ENCODE measurements at regions not wholly inside any gene's neighbourhood (a gene's known extent, or its start where the extent isn't known, plus 50 kb on each side); places are given as distances from the start of the nearest gene placed in this dataset.

DNA sequence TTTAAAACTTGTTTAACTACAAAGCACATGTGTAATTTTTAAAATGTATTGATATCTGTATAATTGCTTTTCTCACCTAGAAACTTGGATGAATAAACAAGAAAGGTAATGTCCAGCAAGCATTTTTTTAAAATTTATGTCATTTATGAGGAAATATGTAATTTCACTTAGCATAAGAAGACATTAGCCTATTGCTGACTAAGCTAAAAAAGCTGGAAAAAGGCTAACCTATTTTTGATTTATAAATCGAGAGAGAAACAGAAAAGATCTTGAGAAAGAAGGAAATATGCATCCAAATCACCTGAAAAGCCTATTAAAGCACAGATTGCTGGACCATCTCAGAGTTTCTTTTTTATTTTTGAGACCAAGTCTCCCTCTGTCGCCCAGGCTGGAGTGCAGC lies 1181.3 kb downstream of the SLITRK1 start (continued):
- TF ChIP-seq, protein P1, sequence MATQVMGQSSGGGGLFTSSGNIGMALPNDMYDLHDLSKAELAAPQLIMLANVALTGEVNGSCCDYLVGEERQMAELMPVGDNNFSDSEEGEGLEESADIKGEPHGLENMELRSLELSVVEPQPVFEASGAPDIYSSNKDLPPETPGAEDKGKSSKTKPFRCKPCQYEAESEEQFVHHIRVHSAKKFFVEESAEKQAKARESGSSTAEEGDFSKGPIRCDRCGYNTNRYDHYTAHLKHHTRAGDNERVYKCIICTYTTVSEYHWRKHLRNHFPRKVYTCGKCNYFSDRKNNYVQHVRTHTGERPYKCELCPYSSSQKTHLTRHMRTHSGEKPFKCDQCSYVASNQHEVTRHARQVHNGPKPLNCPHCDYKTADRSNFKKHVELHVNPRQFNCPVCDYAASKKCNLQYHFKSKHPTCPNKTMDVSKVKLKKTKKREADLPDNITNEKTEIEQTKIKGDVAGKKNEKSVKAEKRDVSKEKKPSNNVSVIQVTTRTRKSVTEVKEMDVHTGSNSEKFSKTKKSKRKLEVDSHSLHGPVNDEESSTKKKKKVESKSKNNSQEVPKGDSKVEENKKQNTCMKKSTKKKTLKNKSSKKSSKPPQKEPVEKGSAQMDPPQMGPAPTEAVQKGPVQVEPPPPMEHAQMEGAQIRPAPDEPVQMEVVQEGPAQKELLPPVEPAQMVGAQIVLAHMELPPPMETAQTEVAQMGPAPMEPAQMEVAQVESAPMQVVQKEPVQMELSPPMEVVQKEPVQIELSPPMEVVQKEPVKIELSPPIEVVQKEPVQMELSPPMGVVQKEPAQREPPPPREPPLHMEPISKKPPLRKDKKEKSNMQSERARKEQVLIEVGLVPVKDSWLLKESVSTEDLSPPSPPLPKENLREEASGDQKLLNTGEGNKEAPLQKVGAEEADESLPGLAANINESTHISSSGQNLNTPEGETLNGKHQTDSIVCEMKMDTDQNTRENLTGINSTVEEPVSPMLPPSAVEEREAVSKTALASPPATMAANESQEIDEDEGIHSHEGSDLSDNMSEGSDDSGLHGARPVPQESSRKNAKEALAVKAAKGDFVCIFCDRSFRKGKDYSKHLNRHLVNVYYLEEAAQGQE (IDR thresholded peaks at IDR 0.05) = no peak

DNA sequence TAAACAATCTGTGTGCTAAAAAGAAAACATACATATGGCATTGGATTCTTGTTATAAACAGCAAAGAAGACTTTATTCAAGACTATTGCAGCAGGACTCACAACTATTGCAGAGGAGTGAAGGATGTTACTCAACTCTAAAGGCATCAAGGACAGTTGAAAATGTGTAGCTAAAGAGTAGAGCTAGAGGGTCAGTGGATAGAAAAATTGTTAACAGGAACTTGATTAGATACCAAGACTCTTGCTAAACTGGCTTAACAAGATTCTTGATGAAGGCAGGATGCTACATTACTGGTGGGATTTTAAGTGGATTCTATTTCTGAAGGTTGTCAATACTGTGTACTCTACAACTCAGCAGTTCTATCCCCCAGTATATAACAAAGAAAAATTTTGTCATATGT lies 1183.3 kb downstream of the SLITRK1 start:
- H3K27ac ChIP-seq (ENCODE audit: low read depth in 1 of 2, low read length in 2 of 2) = no peak overlapping the region
- no peaks in the 10 kb centered on the region for H3K27me3 ChIP-seq (ENCODE audit: control insufficient read depth in 4 of 4, insufficient read depth in 4 of 4, low read length in 3 of 4)
- no peaks in the 10 kb centered on the region for H3K36me3 ChIP-seq (ENCODE audit: control insufficient read depth in 4 of 4, insufficient read depth in 3 of 4, low read depth in 1 of 4, low read length in 3 of 4)
- no peak overlapping the region for H3K4me3 ChIP-seq (ENCODE audit: low read depth in 1 of 3, low read length in 3 of 3)
- no peaks in the 10 kb centered on the region for H3K9me3 ChIP-seq (ENCODE audit: control insufficient read depth in 4 of 4, low read length in 3 of 4)
- DNase-seq (ENCODE audit: low spot score) = no peak
- no peaks in the 10 kb centered on the region for H3K4me1 ChIP-seq (ENCODE audit: control insufficient read depth in 4 of 4, insufficient read depth in 4 of 4, low read length in 3 of 4)
- TF ChIP-seq, protein P2, sequence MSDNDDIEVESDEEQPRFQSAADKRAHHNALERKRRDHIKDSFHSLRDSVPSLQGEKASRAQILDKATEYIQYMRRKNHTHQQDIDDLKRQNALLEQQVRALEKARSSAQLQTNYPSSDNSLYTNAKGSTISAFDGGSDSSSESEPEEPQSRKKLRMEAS (IDR thresholded peaks at IDR 0.05) = no peak
- TF ChIP-seq YY1 (IDR thresholded peaks at IDR 0.05) = no peak
- no peak for TF ChIP-seq TAF1 (conservative IDR thresholded peaks at IDR 0.05)
- no peak for TF ChIP-seq RXRA (IDR thresholded peaks at IDR 0.05)
- no peak for TF ChIP-seq GABPA (IDR thresholded peaks at IDR 0.05 in 1 of 2, conservative IDR thresholded peaks at IDR 0.05 in 1 of 2)
- TF ChIP-seq SP1 (IDR thresholded peaks at IDR 0.05) = no peak
- TF ChIP-seq RAD21 (IDR thresholded peaks at IDR 0.05) = no peak
- TF ChIP-seq, protein P3, sequence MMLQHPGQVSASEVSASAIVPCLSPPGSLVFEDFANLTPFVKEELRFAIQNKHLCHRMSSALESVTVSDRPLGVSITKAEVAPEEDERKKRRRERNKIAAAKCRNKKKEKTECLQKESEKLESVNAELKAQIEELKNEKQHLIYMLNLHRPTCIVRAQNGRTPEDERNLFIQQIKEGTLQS (IDR thresholded peaks at IDR 0.05) = no peak
- TF ChIP-seq FOXA1 (IDR thresholded peaks at IDR 0.05) = no peak
- no peak for TF ChIP-seq JUND (IDR thresholded peaks at IDR 0.05)
- no peak for TF ChIP-seq HNF4A (conservative IDR thresholded peaks at IDR 0.05)
- no peak overlapping the region for H3K9ac ChIP-seq (ENCODE audit: low read depth in 1 of 2, low read length in 2 of 2)

DNA sequence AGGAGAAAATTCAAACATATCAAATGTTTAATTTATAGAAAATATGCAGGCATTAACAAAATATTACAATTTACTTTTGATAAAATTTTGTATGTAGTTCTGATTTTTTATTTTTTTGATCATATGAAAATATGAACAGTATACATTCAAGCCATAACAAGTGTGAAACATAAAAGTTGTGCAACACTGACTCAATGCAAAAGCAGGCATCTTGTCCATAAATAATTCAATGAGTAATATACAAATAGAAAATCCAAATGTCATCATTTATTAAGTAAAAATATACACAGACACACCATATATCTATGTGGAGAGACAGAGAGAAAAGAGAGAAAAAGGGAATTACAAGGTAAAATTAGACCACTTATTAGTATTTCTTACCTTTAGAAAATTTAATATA lies 1183.9 kb downstream of the SLITRK1 start:
- H3K27ac ChIP-seq (ENCODE audit: low read depth in 1 of 2, low read length in 2 of 2) = no peak overlapping the region
- H3K9ac ChIP-seq (ENCODE audit: low read depth in 1 of 2, low read length in 2 of 2) = no peak overlapping the region
- H3K4me1 ChIP-seq (ENCODE audit: control insufficient read depth in 4 of 4, insufficient read depth in 4 of 4, low read length in 3 of 4) = no peaks in the 10 kb centered on the region
- H3K27me3 ChIP-seq (ENCODE audit: control insufficient read depth in 4 of 4, insufficient read depth in 4 of 4, low read length in 3 of 4) = no peaks in the 10 kb centered on the region
- DNase-seq (ENCODE audit: low spot score) = no peak
- no peak overlapping the region for H3K4me3 ChIP-seq (ENCODE audit: low read depth in 1 of 3, low read length in 3 of 3)
- no peaks in the 10 kb centered on the region for H3K36me3 ChIP-seq (ENCODE audit: control insufficient read depth in 4 of 4, insufficient read depth in 3 of 4, low read depth in 1 of 4, low read length in 3 of 4)
- TF ChIP-seq EGR1 (IDR thresholded peaks at IDR 0.05; ENCODE audit: low read depth in 2 of 2) (no peak), HNF4A (conservative IDR thresholded peaks at IDR 0.05) (no peak), FOXA2 (IDR thresholded peaks at IDR 0.05) (no peak), SP1 (IDR thresholded peaks at IDR 0.05) (no peak), GABPA (IDR thresholded peaks at IDR 0.05 in 1 of 2, conservative IDR thresholded peaks at IDR 0.05 in 1 of 2) (no peak)
- H3K9me3 ChIP-seq (ENCODE audit: control insufficient read depth in 4 of 4, low read length in 3 of 4) = no peaks in the 10 kb centered on the region

DNA sequence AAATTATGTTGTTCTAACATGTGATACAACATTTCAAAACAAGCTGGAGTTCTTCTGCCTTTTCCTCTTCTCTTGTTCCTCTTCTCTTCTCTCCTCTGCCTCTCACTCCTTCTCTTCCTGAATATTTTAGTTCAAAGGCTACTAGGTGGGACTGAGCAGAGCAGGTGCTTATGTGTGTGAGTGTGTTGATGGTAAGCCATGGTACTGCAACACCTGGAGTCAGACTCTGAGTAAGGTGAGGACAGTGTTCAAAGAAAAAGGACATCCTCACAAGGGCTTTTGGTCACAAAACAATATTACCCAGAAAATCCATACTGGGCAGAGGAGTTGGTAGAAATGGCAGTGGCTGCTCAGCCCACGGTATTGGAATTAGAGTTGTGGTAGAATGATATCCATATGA lies 1188.7 kb downstream of the SLITRK1 start:
- H3K4me3 ChIP-seq (ENCODE audit: low read depth in 1 of 3, low read length in 3 of 3) = no peak overlapping the region
- WGBS = 81% methylated on average over 1 of the region's 1 CpG
- H3K9me3 ChIP-seq (ENCODE audit: control insufficient read depth in 4 of 4, low read length in 3 of 4) = no peaks in the 10 kb centered on the region
- H3K9ac ChIP-seq (ENCODE audit: low read depth in 1 of 2, low read length in 2 of 2) = no peak overlapping the region
- no peaks in the 10 kb centered on the region for H3K27me3 ChIP-seq (ENCODE audit: control insufficient read depth in 4 of 4, insufficient read depth in 4 of 4, low read length in 3 of 4)
- no peak overlapping the region for H3K27ac ChIP-seq (ENCODE audit: low read depth in 1 of 2, low read length in 2 of 2)
- no peaks in the 10 kb centered on the region for H3K36me3 ChIP-seq (ENCODE audit: control insufficient read depth in 4 of 4, insufficient read depth in 3 of 4, low read depth in 1 of 4, low read length in 3 of 4)
- no peak for DNase-seq (ENCODE audit: low spot score)
- peaks cover 0 to 4% (median 0%) of the 10 kb centered on the region in 4 donors for H3K4me1 ChIP-seq (ENCODE audit: control insufficient read depth in 4 of 4, insufficient read depth in 4 of 4, low read length in 3 of 4)
- no peak for TF ChIP-seq RXRA (IDR thresholded peaks at IDR 0.05)
- TF ChIP-seq SP1 (IDR thresholded peaks at IDR 0.05) = no peak
- TF ChIP-seq, protein P3 (IDR thresholded peaks at IDR 0.05) = no peak
- TF ChIP-seq NR2F2 (IDR thresholded peaks at IDR 0.05) = no peak
- TF ChIP-seq, protein P1 (IDR thresholded peaks at IDR 0.05) = no peak
- no peak for TF ChIP-seq EGR1 (IDR thresholded peaks at IDR 0.05; ENCODE audit: low read depth in 2 of 2)
- TF ChIP-seq, protein P4, sequence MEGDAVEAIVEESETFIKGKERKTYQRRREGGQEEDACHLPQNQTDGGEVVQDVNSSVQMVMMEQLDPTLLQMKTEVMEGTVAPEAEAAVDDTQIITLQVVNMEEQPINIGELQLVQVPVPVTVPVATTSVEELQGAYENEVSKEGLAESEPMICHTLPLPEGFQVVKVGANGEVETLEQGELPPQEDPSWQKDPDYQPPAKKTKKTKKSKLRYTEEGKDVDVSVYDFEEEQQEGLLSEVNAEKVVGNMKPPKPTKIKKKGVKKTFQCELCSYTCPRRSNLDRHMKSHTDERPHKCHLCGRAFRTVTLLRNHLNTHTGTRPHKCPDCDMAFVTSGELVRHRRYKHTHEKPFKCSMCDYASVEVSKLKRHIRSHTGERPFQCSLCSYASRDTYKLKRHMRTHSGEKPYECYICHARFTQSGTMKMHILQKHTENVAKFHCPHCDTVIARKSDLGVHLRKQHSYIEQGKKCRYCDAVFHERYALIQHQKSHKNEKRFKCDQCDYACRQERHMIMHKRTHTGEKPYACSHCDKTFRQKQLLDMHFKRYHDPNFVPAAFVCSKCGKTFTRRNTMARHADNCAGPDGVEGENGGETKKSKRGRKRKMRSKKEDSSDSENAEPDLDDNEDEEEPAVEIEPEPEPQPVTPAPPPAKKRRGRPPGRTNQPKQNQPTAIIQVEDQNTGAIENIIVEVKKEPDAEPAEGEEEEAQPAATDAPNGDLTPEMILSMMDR (IDR thresholded peaks at IDR 0.05; ENCODE audit: low read depth, low read length, missing input control) = no peak
- TF ChIP-seq, protein P2 (IDR thresholded peaks at IDR 0.05) = no peak
- no peak for TF ChIP-seq HNF4A (conservative IDR thresholded peaks at IDR 0.05)
